ENCODE measurements at regions not wholly inside any gene's neighbourhood (a gene's known extent, or its start where the extent isn't known, plus 50 kb on each side); places are given as distances from the start of the nearest gene placed in this dataset.

DNA sequence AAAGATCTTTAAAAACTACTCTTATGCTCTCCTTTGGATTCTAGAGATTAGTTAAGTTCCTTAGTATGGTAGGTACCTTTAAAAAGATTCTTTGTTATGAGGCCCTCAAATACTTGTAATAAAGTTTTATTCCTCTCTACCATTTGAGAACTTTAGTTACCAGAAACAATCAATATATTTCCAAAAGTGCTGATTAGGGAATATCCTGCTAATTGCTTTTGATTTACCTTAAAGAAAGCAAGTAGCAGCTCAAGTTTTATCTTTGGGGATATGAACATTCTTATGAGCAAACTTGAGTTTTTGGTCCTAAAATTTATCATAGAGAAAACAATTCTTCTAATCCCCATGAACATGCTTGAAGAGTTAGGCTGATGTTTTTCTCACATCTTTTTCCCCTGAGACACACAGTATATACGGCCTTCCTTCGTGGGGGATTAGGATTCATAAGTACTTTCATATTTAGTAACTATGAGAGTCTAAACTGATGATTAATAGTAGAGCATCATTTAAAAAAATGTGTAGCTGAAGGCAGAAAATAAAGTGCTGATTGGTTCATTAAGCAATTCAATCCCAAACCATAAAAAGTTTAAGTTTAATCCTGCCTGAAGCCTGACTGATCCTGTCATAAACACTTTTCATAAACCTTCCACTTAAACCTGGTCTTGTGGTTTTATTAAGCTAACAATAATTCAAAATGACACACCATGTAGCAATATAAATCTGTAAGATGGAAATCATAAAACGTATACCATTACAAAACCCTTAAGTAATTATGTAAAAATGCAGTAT lies 380.5 kb upstream of the FBXO33 start:
- no peak for FAIRE-seq
- no peak for DNase-seq (ENCODE audit: low spot score)

DNA sequence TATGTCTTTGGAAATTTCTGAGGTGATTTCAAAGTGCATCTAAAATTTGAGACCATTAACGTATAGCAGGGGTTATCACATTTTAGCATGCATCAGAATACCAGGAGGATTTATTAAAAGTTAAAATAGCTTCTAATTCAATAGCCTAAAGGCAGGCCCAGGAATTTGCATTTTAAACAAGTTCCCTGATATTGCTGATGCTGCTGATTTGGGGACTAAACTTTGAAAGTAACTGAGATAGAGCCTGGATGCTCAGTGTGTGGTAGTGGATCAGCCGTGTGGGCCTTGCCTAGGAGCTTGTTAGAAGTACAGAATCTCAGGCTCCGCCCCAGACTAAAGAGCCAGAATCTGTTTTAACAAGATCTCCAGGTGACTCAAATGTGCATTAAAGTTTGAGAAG lies 375.0 kb upstream of the FBXO33 start:
- DNase-seq (ENCODE audit: low spot score) (no peak), FAIRE-seq (no peak)

DNA sequence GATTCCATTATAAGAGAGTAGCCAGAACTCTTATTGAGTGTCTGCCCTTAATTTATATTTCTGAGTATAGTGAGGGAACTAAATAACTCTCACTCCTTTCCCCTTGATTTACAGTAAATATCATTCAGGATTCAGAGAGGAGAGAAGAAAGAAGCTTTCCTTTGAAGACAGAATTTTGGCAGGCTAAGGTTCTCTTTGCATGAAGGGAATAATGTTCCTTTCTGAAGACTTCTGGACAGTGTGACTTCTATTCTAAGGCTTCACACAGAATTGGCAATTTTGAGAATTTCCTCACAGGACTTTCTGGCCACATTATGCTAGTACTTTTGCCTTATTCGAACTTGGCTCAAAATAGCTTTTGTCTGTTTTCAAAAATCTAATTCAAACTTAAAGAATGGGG lies 352.2 kb upstream of the FBXO33 start:
- FAIRE-seq, result no peak
- no peak for DNase-seq (ENCODE audit: low spot score)

DNA sequence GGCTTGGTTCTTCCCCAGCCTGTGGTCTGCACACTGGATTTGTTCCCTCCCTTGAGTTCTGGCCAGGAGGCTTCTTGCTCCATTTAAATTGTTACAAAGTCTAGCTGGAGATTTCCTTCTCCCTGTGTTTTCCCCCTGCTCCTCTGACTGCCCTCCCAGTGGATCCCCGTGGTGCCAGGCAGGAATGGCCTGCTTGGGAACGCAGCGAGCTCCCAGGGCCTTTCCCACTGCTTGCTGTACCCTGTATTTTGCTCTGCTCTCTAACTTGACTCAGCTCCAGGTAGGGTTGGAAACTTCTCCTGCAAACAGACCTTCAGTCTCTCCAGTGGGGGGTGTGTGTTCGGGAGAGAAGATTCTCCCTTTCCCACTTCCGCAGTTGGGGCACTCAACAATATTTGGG lies 349.2 kb upstream of the FBXO33 start:
- FAIRE-seq (no peak), DNase-seq (ENCODE audit: low spot score) (no peak)

DNA sequence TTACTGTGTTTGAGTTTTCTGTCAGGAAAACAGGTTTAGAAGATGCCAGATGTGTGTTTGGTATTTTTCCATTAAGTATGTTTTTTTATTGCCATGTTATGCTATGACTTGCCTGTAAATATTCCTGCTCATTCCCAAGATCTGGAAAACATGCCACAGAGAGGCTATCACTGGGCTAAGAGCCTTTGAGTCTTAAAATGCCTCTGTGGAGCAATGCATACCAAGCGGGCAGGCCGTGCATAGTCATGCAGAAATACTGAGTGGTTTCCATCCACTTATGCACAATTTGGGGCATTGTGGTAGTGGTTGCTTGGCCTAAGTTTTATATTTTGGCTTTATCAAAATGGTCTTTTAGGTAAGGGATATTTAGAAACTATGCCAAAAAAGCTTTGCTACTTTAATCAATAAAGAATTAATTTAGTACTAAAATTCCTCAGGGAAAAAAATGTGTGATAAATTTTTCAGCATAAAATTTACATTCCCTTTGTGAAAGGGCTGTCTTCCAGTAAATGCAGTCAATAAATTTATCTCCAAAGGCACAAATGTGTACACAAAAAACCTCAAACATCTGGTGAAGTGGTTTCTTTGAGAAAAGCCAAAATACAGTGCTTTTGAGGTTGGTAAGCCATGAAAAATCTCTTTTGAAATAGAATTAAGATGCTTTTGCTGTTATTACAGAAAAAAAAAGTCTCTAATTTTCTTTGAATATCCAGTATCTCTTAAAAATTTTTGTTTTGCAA lies 341.3 kb upstream of the FBXO33 start:
- DNase-seq (ENCODE audit: low spot score) (no peak), FAIRE-seq (no peak)

DNA sequence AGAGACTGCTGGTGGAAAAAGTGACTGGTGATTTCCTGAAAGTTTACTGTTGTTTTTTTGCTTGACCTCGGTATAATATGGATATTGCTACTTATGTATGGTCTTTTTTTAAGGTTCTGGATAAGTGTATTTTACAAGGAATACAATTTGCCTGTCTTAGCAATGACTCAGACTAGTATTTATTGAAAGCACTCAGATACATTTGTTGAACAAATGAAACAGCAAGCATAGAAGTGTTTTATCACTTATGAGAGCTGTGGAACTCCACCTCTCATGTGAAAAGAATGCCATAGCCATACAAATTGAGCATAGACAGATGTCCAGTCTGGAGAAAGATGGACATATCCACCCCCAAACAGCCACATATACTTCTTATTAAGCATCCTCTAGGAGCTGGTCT lies 340.4 kb upstream of the FBXO33 start:
- DNase-seq (ENCODE audit: low spot score), result no peak
- no peak for FAIRE-seq

DNA sequence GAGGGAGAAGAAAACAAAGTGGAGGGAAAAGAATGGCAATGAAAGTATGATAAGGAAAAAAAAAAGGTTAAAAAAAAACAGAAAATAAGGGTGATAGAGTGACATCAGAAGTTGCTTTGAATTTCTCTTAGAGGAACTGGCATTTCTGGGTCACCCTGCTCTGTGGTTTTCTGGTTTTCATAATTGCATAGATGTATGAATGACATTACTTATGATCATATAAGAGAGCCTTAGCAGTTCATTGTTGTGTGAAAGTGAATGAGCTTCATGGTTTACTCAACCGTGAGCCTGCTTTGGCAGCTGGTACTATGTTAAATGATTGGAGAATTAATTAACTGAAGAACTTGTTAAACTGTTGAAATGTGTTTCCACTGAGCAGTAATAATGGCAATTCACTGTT lies 336.4 kb upstream of the FBXO33 start:
- no peak for FAIRE-seq

DNA sequence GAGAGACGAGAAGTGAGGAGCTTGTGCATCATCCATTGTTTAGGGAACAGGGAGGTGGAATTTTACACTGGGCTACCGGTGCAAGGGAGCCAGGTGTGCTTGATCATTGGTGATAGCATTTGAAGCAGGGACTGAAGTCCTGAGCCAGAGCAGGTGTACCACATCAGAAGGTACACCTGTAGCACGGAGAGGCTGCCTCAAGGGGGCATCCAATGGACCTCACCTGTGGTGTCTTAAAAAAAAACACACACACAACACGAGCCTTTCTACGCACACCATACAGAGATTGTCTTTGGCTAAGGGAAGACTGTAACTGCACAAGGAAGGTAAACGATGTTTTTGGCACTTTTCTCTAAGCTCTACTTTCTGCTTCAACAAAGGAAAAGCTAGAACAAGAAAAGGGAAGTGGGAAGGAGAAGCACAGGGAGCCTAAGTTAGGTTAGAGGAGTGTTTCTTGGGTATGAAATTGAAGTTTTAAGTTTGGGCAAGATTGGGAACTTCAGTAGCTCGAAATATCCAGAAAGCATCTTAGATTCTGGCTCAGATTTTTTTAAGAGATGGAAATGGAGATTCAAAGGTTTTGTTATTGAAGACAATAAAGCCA lies 334.3 kb upstream of the FBXO33 start:
- DNase-seq (ENCODE audit: low spot score) (no peak), FAIRE-seq (no peak)

More for the DNA sequence above, 336.4 kb upstream of the FBXO33 start:
- no peak for DNase-seq (ENCODE audit: low spot score)

DNA sequence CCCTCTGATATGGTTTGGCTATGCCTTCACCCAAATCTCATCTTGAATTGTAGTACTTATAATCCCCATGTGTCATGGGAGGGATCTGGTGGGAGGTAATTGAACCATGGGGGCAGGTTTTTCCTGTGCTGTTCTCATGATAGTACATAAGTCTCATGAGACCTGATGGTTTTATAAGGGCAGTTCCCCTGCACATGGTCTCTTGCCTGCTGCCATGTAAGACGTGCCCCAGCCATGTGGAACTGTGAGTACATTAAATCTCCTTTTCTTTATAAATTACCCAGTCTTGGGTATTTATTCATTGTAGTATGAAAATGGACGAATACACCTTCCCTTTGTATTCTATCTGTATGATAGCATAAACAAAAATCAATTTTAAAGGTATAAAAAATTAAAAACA lies 333.4 kb upstream of the FBXO33 start:
- DNase-seq (ENCODE audit: low spot score) (no peak), FAIRE-seq (no peak)

DNA sequence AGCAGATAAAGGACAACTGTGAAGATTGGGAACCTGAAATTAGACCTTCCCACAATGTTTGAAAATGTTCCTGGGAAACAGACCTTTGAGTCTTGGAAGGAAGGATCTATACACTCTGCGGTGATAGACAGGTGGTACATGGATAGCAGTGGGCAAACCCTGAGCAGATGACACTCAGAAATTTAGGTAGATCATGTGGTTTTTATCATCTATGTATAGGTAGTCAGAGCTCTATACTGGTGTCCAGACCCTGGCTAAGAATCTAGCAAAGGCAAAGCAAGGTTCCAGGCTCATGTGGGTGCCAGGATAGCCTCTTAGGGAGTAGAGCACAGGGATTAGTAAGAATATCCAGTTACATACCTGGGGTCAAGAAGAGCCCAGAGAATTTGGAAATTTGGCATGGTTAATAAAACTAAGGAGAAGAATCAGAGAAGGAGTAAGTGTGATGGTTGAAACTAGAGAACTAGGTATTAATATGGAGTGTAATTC lies 331.2 kb upstream of the FBXO33 start:
- DNase-seq (ENCODE audit: low spot score) (no peak), FAIRE-seq (no peak)

DNA sequence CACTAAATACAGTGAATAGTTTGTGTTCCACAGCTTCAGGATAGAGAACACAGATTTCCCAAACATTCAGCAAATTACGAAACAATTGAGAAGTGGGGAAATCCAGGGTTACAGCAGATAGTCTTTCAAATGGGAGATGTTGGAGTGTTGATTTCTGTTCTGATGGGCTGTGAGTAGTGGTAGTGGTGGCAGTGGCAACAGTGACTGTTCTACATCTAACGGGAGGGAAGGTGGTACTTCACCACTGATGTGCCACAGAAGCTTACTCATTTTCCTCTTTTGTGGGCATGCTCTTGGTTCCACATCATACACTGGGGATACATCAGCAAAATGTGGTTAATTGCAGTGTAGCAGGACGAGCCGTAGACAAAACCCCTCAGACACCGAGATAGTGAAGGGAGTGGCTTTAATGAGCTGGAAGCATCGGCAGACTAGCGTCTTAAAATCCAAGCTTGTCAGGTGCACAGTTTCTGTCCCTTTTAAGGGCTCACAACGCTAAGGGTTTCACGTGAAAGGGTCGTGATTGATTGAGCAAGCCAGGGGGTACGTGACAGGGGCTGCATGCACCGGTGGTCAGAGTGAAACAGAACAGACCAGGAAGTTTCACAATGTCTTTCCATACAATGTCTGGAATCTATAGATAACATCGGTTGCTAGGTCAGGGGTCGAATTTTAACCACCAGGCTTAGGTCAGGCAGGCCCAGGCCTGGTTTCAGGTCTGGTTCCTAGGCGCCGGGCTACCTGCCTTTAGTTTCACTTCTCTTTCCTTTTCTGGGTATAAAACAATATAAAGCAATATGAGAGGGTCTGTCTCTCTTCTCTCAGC lies 330.6 kb upstream of the FBXO33 start:
- no peak for FAIRE-seq
- no peak for DNase-seq (ENCODE audit: low spot score)

DNA sequence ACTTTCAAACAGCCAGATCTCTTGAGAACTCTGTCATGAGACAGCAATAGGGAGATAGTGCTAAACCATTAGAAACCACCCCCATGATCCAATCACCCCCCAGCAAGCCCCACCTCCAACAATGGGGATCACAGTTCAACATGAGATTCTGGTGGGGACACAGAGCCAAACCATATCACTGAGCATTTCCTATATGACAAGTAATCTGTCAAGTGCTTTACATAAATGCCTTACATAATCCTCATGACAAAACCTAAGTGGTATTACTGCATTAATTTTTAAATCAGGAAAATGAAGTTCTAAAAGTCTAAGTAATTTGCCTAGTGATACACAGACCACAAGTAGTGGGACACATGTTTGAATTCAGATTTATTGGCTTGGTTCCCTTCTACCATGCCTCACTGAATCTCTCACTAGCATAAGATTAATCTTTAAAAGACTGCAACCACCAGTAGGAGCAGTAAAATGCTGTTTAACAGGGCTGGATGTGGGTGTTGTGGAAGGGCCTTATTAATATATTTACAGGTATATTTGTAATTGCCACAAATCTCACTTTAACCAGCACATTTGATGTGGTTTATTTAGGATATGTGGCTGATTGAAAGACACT lies 323.1 kb upstream of the FBXO33 start:
- FAIRE-seq, result peak; percentile 72

DNA sequence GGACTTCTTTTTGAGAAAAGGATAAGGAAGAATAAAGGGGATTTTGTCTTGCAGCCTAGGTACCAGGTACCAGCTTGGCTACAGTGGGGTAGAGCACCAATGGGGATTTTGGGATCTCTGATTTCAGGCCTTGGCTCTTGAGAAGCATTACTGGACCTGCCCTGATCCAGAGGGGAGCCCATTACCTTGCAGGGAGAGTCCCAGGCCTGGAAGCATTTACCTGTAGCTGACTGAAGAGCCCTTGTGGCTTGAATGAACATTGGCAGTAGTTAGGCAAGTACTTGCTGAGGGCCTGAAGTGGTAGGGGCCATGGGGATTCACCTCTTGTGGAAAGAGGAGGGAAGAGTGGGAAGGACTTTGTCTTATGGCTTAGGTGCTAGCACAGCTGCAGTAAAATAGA lies 308.2 kb upstream of the FBXO33 start:
- no peak for DNase-seq (ENCODE audit: low spot score)
- no peak for FAIRE-seq

More for the DNA sequence above, 323.1 kb upstream of the FBXO33 start:
- DNase-seq (ENCODE audit: low spot score), result peak; percentile 15

DNA sequence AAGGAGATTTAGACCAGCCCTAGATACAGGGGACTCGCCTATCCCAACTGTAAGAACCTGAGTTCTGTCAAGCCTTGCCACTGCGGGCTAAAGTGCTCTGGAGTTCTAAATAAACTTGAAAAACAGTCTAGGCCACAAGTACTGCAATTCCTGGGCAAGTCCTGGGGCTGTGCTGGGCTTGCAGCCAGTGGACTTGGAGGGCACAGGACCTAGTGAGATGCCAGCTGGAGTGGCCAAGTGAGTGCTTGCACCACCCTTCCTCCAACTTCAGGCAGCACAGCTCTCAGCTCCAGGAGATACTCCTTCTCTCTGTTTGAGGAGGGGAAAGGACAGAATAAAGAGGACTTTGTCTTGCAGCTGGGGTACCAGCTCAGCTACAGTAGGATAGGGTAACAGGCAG lies 307.6 kb upstream of the FBXO33 start:
- FAIRE-seq (no peak), DNase-seq (ENCODE audit: low spot score) (no peak)

DNA sequence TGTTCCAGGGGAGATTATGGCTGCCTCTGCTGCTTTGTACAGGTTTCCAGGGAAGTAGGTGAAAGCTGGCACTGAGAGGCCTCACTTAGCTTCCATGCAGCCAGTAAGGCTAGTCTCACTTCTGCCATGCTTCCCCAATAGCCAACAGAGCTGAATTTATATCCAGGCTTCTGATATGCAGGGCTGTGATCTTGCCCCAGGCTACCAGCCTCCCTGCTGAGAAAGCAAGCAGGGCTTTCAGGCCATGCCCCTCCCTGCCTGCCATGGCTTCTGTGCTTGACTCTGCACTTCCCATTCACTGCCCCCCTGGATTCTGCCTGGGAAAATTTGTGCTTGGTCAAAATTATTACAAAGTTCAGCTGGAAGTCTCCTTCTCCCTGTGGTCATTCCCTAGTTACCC lies 302.1 kb upstream of the FBXO33 start:
- no peak for FAIRE-seq
- DNase-seq (ENCODE audit: low spot score), result no peak

DNA sequence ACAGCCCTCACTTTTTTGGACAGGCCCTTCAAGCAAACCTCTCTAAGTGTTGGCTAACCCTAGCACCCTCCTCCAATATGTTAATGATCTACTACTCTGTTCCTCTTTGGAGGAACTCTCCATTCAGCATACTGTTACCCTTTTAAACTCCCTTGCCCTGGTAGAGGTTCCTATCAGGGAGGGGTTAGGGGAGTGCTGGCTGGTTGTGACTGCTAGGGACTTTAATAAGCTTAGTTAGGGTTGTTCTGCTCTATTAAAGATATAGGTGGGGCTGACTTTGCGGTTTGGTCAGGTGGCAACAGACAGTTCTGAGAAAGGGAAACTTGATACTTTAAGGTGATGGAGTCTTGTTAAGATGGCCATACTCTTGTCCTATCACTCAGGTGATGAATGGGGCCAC lies 301.5 kb upstream of the FBXO33 start:
- DNase-seq (ENCODE audit: low spot score) (no peak), FAIRE-seq (no peak)

DNA sequence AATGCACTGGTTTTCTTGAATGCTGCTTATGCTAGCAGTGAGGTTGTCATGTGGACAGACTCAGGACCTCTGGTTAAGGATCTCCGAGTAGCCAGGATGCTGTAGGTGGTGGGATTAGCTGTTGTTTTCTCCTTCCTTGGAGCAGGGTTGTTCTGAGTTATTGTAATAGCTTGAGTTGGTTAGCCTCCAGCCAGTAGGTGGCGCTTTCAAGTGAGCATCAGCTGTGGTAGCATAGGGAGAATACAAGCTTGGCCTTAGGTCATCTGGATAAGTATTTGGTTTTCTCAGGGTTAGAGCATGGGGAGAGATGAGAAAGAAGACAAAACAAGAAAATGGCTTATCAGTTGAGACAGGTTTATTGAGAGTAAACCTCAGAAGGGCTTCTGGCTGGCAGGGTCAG lies 299.7 kb upstream of the FBXO33 start:
- FAIRE-seq (no peak), DNase-seq (ENCODE audit: low spot score) (no peak)

DNA sequence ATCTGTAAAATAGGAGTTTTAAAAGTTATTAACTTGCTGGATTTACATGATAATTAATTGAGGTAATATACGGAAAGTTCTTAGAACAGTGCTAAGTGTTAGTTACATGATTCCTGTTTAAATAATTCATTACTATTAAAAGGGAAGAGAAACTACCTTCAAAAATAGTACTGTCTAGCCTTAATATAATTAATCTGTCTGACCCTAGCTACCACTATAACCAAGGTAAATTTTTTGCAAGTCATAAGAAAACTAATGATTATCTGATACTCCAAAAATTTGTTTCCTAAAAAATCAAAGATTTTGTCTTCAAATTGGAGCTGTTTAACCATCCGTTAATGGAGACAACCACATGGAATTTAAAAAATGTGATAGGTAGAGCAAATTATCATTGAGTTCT lies 294.3 kb upstream of the FBXO33 start:
- FAIRE-seq (no peak), DNase-seq (ENCODE audit: low spot score) (no peak)

DNA sequence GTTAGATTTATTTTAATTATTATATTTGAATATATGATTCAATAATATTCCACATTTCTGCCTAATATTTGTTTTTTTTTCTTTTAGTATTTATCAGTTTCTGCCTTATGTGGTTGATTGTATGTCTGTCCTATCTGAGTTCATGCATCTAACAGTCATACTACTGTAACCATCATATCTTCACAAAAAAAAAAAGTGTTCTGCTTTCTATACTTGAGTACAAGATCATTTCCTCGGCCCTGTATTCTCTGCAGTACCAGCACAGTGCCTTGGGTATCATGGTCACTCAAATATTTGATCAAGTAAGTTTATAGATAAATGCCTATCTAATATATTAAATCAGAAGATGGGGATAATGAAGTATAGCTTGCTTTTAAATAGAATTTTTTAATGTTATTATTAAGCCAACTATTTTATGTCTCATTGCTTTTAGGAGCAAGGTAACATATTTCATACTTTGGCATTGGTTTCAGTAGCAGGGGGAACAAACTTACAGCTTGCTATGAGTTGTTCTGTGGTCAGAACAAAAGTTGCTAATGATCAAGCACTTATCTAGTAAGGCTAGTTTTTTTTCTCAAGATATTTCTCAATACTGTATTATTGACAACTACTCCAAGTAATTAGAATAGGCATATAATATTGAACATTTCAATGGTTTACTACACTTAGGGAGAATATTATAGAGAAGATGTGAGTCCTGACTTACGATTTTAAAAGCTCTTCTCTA lies 290.5 kb upstream of the FBXO33 start:
- DNase-seq (ENCODE audit: low spot score) (no peak), FAIRE-seq (no peak)

DNA sequence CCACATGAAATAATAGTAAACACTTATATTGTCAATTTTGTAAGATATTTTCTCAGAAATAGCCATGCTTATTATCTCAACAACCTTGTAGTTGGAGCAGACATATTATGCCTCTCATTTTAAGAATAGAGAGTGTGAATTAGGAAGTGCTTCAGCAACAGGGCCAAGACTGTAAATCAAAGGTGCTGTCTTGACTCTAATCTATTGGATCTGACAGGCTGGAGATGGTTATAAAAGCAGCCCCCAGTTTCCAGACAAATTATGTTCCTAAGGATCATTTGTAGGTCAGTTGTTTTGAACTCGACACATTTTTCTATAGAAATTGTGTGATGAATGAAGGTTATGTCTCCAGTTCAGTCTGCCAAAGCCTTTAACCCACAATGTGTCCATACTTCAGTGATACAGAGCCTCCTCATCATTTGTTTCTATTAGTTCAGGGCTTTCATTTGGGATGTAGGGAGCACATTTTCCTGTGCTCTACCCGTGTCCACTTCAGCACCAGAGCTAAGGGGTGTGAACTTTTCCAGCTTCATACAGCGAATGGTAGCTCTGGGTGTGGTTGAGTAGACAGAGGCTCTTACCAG lies 284.8 kb upstream of the FBXO33 start:
- no peak for DNase-seq (ENCODE audit: low spot score)
- no peak for FAIRE-seq

Measured in RCC 7860 (cell line).